GM12865 (cell line): ENCODE measurements at regions not wholly inside any gene's neighbourhood (a gene's known extent, or its start where the extent isn't known, plus 50 kb on each side); places are given as distances from the start of the nearest gene placed in this dataset.

Experiments
- DNase-seq: peaks from one replicate; pipeline ENCODE4 v3.0.0; 2010; ENCODE audit warnings: low read depth
- H3K4me3 ChIP-seq: 2 replicates; pipeline ENCODE4 v1.5.1; 2011; ENCODE audit warnings: mild to moderate bottlenecking, low read depth, low read length, control low read depth
- TF ChIP-seq, protein P1 (sequence below): IDR thresholded peaks from 2 replicates; pipeline ENCODE4 v1.5.1; 2011; ENCODE audit warnings: low read length, control low read depth, low read depth, inconsistent platforms; ENCODE audit not compliant: insufficient read depth; ENCODE audit errors: missing control alignments

- H3K4me3 ChIP-seq: no peak overlapping the region
Observed at GRCh38 chr12:93115646-93116045, 186.6 kb upstream of the EEA1 start.

DNA sequence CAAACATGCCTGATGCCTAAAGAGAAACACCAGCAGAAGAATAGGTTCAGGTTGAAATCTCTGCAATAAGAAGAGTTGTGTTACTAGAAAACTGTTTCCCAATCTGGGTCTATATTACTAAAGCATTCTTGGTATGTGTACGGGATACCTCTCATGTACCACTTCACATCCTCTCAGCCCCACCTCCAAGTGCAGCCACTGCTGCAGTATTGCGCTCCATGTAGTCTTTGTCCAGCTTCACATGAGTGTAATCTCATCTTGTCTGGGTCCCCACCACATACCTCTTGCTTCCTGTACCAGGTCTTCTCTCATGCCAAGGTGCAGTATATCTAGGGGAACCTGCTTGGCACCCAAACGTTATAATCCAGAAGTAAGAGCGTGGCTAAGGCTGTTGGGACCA, 187.5 kb upstream of the EEA1 start:
- no peak for DNase-seq
- TF ChIP-seq, protein P1, sequence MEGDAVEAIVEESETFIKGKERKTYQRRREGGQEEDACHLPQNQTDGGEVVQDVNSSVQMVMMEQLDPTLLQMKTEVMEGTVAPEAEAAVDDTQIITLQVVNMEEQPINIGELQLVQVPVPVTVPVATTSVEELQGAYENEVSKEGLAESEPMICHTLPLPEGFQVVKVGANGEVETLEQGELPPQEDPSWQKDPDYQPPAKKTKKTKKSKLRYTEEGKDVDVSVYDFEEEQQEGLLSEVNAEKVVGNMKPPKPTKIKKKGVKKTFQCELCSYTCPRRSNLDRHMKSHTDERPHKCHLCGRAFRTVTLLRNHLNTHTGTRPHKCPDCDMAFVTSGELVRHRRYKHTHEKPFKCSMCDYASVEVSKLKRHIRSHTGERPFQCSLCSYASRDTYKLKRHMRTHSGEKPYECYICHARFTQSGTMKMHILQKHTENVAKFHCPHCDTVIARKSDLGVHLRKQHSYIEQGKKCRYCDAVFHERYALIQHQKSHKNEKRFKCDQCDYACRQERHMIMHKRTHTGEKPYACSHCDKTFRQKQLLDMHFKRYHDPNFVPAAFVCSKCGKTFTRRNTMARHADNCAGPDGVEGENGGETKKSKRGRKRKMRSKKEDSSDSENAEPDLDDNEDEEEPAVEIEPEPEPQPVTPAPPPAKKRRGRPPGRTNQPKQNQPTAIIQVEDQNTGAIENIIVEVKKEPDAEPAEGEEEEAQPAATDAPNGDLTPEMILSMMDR: no peak
- H3K4me3 ChIP-seq: no peak overlapping the region

More at GRCh38 chr12:93115646-93116045, 186.6 kb upstream of the EEA1 start:
- TF ChIP-seq, protein P1: no peak
- no peak for DNase-seq

GRCh38 chr12:93121729-93122488, 192.8 kb upstream of the EEA1 start:
- no peak overlapping the region for H3K4me3 ChIP-seq
- TF ChIP-seq, protein P1: no peak
- no peak for DNase-seq

DNA sequence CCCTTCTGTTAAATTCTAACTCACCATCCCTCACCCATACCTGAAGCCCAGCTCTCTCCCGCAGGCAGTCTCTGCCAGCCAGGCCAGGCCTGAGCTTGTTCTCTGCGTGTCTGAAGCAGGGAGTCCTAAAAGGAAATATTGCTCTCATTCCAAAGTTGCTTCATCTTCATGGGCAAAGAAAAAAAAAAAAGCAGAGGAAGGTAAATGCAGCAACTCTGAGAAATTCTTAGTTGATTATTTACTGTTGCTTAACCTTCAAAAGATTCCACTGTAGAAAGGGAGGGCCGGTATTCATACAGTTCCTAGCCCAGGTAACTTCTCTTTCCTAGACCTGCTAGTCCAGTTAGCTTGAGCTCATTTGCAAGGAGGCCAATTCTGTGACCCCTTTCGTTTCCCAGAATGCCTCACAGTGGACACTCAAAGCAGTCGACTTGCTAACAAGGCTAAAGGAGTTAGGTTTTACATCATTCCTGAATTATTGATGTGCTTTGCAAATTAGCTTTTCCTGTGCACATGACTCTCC, 193.5 kb upstream of the EEA1 start:
- TF ChIP-seq, protein P1: no peak
- no peak overlapping the region for H3K4me3 ChIP-seq
- no peak for DNase-seq

DNA sequence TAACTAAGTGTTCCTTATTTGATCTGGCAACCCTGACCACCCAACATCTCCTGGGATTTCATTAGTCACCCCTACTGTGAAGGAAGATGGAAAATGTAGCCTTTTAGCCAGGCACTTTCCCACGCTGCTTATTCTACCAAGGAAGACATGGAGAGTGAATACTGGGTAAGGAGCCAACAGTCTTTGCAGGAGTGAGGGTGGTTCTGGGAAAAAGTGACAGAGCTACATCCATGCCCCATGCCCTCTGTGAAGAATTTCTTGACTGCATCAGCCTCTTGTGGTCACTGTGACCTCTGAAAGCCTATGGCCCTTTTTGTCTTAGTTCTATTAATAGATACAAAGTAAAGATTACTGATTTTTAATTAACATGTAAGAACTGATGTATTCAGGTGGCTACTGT, 196.0 kb upstream of the EEA1 start:
- no peak overlapping the region for H3K4me3 ChIP-seq
- TF ChIP-seq, protein P1: no peak
- DNase-seq: no peak

DNA sequence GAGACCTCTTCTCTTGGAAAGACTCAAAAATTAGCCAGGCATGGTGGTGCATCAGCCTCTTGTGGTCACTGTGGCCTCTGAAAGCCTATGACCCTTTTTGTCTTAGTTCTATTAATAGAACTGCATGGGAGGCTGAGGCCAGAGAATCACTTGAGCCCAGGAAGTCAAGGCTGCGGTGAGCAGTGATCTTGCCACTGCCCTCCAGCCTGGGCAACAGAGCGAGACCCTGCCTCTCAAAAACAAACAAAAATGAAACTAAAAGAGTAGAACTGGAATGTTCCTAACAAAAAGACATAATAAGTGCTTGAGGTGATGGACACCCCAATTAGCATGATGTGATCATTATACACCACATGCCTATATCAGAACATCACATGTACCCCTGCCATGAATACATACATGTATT, 197.0 kb upstream of the EEA1 start:
- TF ChIP-seq, protein P1: no peak
- H3K4me3 ChIP-seq: no peak overlapping the region
- DNase-seq: peak; percentile 74
